Stimulated activated CD8-positive, alpha-beta memory T cell treated with anti-CD3 and anti-CD28 coated beads, Interleukin-7, amount 100 ng/mL, for 24 hours (primary cell): ENCODE measurements at regions not wholly inside any gene's neighbourhood (a gene's known extent, or its start where the extent isn't known, plus 50 kb on each side); places are given as distances from the start of the nearest gene placed in this dataset.

Source experiments
- DNase-seq: peaks from one replicate; pipeline ENCODE4 v3.0.0-alpha.2; 2020; ENCODE audit warnings: low read depth

- no peak for DNase-seq
These were observed 349.3 kb upstream of the B3GAT1 start for GRCh38 chr11:134761386-134761785.

DNA sequence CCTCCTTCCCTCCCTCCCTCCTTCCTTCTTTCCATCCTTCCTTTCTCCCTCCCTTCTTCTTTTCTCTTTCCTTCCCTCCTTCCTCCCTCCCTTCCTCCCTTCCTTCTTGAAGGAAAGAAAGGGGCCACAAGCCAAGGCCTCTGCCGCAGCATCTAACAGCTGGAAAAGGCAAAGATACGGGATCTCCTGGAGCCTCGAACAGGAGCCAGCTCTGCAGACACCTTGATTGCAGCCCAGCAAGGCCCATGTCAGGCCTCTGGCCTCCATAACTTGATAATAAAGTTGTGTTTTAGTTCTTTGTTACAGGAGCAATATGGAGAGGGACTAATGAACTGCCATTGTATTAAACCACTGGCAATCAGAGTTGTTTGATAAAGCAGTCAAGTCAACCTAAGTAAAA is 348.9 kb upstream of the B3GAT1 start:
- no peak for DNase-seq

DNA sequence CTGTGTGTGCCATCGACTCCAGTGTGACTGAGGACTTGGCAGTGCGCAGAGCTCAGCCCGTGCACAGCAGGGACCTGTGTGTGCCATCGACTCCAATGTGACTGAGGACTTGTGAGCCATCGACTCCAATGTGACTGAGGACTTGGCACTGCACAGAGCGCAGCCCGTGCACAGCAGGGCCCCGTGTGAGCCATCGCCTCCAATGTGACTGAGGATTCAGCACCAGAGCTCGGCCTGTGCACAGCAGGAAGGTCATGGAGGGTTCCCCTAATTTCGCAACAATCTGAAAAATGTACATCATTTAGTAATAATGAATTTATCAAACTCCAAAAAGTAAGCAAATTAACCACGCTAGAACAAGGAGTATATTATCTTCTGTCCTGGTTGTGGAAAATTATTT is 348.3 kb upstream of the B3GAT1 start:
- DNase-seq: no peak

DNA sequence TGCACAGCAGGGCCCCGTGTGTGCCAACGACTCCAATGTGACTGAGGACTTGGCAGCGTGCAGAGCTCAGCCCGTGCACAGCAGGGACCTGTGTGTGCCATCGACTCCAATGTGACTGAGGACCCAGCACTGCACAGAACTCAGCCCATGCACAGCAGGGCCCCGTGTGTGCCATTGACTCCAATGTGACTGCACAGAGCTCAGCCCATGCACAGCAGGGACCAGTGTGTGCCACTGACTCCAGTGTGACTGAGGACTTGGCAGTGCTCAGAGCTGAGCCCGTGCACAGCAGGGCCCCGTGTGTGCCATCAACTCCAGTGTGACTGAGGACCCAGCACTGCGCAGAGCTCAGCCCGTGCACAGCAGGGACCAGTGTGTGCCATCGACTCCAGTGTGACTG is 347.8 kb upstream of the B3GAT1 start:
- DNase-seq: no peak

DNA sequence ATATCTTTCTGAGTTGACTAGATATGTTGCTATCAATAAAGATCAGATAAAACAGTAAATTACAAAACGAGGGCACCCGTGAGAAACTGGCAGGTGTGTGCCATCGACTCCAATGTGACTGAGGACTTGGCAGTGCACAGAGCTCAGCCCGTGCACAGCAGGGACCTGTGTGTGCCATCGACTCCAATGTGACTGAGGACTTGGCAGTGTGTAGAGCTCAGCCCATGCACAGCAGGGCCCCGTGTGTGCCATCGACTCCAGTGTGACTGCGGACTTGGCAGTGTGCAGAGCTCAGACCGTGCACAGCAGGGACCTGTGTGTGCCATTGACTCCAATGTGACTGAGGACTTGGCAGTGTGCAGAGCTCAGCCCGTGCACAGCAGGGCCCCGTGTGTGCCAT is 347.2 kb upstream of the B3GAT1 start:
- DNase-seq: no peak

- no peak for DNase-seq
These were observed 346.4 kb upstream of the B3GAT1 start for GRCh38 chr11:134758342-134758931.

- no peak for DNase-seq
These were observed 345.6 kb upstream of the B3GAT1 start for GRCh38 chr11:134757633-134758032.

GRCh38 chr11:134756811-134757540 is 344.9 kb upstream of the B3GAT1 start:
- DNase-seq: no peak

DNA sequence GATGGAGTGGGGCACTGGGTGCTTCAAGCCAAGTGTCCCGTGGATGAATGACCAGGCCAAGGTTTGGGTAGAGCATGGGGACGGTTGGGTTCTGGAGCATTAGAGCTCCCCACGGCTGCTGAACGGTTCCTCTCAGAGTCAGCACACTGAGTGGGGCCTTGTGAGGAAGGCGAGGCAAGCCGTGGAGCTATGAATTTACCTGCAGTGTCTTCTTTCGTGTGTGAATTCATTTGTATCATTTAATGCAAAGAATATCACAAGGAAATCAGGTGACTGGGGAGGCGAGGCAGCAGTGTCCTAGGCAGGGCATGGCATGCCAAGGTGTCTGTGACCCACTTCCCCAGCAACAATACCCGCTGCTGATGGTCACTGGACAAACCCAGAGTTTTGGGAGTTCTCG is 343.5 kb upstream of the B3GAT1 start:
- no peak for DNase-seq

GRCh38 chr11:134754521-134755198 is 342.6 kb upstream of the B3GAT1 start:
- DNase-seq: no peak

GRCh38 chr11:134753771-134754520 is 341.9 kb upstream of the B3GAT1 start:
- DNase-seq: no peak

- DNase-seq: no peak
These were observed 341.1 kb upstream of the B3GAT1 start for GRCh38 chr11:134752964-134753770.

DNA sequence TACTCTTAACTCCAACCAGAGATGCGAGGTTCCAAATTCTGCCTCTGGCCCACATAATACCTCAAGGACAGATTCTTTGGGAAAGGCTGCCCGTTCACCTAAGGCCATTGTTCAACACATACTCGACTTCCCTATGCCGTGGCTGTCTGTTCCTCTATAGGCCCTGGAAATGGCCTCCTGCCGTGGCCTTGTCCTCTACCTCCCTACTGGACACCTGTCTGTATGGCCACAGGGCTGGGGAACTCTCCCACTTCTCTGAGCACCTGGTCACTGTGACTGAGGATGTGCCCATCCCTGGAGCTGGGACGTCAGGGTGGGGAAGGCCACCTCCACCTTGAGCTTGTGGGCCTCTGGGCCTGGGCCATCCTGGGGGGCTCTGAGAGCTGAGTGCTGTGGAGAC is 340.5 kb upstream of the B3GAT1 start:
- no peak for DNase-seq

GRCh38 chr11:134751766-134752165 is 339.7 kb upstream of the B3GAT1 start:
- DNase-seq: no peak

- no peak for DNase-seq
These were observed 339.1 kb upstream of the B3GAT1 start for GRCh38 chr11:134751031-134751585.

DNA sequence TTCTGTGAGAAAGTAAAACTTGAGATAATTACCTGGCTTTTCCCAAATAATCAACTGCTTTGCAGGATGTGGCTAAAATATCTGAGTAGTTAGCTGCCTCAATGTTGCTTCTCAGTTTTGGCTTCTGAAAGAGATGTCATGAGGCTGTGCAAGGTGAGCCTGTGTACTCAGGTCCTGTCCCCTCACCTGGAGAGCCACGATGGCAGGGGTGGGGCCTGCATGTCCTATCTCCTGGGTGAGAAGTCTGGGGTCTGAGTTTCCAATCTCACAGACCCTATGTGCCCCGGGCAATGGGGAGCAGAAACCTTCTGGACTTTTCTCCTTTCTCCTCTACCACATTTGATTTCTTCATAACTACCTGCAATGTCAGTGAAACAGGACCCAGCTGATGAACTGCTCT is 338.6 kb upstream of the B3GAT1 start:
- no peak for DNase-seq

DNA sequence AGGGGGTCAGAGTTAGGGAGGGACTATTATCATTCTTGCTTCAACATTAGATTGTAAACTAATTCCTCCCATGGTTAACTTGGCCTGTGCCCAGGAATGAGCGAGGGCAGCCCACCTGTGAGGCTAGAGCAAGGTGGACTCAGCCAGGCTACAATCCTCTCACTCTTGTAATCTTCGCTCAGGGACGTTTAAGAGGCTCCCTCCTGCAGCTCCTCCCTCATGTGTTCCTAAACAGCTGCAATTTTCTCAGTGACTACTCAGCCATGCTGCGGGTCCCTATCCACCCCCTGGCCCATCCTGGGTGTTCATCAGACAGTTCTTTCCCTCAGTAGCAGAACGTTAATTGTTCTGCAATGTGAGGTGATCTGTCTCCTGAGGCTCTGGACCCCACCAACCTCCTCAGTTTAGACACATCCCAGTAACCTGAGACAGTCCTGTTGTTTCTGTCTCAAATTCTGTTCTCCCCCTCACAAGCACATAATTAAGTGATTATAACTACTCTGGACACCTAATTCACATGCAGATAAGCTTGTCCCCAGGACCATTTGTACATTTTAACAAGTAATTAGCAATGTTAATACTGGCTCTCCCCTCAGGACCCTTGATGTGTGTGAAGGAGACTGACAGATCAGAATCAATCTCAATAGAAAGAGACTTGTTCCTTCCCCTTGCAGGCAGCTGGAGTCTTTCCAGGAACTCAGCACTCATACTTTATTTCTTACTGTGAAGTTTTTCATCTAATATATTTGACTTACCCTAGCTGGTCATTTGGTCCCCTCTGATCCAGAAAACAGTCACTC is 337.2 kb upstream of the B3GAT1 start:
- no peak for DNase-seq

DNA sequence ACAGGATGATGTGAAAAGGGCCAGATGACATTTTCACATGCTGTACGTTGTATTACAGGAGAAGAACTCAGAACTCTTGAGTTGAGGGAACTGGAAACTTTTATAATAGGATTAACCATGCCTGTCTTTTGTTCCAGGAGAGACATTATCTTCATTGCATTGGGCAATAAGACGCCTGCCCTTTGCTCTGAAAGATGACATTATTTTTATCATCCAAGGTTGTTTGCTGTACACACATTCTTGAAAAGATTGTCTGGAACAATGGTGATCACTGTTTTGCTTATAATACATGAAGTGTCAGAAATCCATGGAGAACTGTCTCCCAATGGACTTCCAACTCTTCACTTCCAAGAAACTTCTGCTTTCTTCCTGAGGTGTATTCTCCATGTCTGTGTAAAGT is 334.6 kb upstream of the B3GAT1 start:
- no peak for DNase-seq

- no peak for DNase-seq
These were observed 333.4 kb upstream of the B3GAT1 start for GRCh38 chr11:134745456-134745855.

DNA sequence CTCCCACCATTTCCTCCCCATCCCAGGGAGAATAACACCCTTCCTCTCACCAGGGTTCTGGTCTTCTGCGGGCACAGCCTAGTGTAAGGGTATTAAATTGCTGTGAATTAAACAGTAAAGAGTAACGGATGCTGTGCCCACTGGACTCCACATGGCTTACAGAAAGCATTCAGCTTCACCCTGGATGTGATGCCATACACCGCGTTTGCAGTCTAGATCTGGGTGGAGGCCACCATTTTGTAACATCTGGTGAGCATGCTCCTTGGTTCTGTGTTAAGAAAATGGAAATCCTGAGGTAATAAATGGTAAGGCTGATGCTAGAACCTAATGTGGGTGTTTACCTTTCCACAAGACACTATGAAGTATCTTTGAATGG is 331.8 kb upstream of the B3GAT1 start:
- no peak for DNase-seq
